ENCODE measurements at regions not wholly inside any gene's neighbourhood (a gene's known extent, or its start where the extent isn't known, plus 50 kb on each side); places are given as distances from the start of the nearest gene placed in this dataset.

- TF ChIP-seq, protein P1, sequence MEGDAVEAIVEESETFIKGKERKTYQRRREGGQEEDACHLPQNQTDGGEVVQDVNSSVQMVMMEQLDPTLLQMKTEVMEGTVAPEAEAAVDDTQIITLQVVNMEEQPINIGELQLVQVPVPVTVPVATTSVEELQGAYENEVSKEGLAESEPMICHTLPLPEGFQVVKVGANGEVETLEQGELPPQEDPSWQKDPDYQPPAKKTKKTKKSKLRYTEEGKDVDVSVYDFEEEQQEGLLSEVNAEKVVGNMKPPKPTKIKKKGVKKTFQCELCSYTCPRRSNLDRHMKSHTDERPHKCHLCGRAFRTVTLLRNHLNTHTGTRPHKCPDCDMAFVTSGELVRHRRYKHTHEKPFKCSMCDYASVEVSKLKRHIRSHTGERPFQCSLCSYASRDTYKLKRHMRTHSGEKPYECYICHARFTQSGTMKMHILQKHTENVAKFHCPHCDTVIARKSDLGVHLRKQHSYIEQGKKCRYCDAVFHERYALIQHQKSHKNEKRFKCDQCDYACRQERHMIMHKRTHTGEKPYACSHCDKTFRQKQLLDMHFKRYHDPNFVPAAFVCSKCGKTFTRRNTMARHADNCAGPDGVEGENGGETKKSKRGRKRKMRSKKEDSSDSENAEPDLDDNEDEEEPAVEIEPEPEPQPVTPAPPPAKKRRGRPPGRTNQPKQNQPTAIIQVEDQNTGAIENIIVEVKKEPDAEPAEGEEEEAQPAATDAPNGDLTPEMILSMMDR (IDR thresholded peaks at IDR 0.05), result no peak
- TF ChIP-seq POLR2A (IDR thresholded peaks at IDR 0.05), result no peak
These were observed 130.2 kb downstream of the HSD17B3 start for GRCh38 chr9:96171728-96172127.

Data from stomach (tissue), 4 donors.